B cell (primary cell): ENCODE measurements at regions not wholly inside any gene's neighbourhood (a gene's known extent, or its start where the extent isn't known, plus 50 kb on each side); places are given as distances from the start of the nearest gene placed in this dataset.

Source experiments
- ATAC-seq: fragments of 200-7000 bp; cut with Tn5 transposase; one replicate; pipeline ENCODE4 v1.10.0; 2021; ENCODE audit warnings: low read depth, mild to moderate bottlenecking, moderate number of reproducible peaks, moderate library complexity
- CTCF ChIA-PET: fragments of 350-600 bp; sonication (Branson Sonifier 250); formaldehyde crosslinking; loops from one replicate; lab custom pipeline; 2021; ENCODE audit warnings: antibody characterized with exemption, inconsistent platforms; lab: Charles Lee
- POLR2A ChIA-PET: fragments of 350-600 bp; sonication (Branson Sonifier 250); formaldehyde crosslinking; loops from one replicate; lab custom pipeline; 2021; ENCODE audit warnings: antibody characterized with exemption; lab: Charles Lee
- DNase-seq: peaks from one replicate; pipeline ENCODE4 v3.0.0; 2013
- H2AFZ ChIP-seq: 2 replicates; pipeline ENCODE4 v1.6.1; 2012; ENCODE audit warnings: mild to moderate bottlenecking, low read depth, low read length; ENCODE audit not compliant: insufficient read depth, poor library complexity, severe bottlenecking
- H3K27ac ChIP-seq, 2 donors: 1 replicate in 1 of 2; 2 replicates in 1 of 2; pipeline ENCODE4 v1.5.1; 2012 to 2013; ENCODE audit warnings: low read length in 2 of 2, mild to moderate bottlenecking in 2 of 2, moderate library complexity in 1 of 2
- H3K27me3 ChIP-seq, 4 experiments: fragments of 200-600 bp in 1 of 4; sonication (generic) in 1 of 4; replicated peaks in 1 of 4; 1 replicate in 2 of 4; 2 replicates in 2 of 4; pipeline versions ENCODE4 v1.6.1 to v1.7.0; 2013 to 2016; ENCODE audit warnings: low read length in 3 of 4, mild to moderate bottlenecking in 2 of 4, mixed read lengths in 1 of 4, moderate library complexity in 1 of 4; ENCODE audit not compliant: insufficient read depth in 4 of 4, control insufficient read depth in 3 of 4; ENCODE audit errors: control extremely low read depth in 1 of 4
- H3K36me3 ChIP-seq, 2 experiments: replicated peaks in 1 of 2; 1 replicate in 1 of 2; 2 replicates in 1 of 2; pipeline versions ENCODE4 v1.6.1 to v1.7.1; 2013; ENCODE audit warnings: low read length in 1 of 2; ENCODE audit not compliant: insufficient read depth in 2 of 2, control insufficient read depth in 1 of 2; ENCODE audit errors: control extremely low read depth in 1 of 2, extremely low read depth in 1 of 2
- H3K4me1 ChIP-seq, 2 donors: fragments of 200-600 bp in 1 of 2; sonication (generic) in 1 of 2; 1 replicate in 1 of 2; 2 replicates in 1 of 2; pipeline versions ENCODE4 v1.5.1 to v1.6.1; 2013 to 2017; ENCODE audit warnings: low read length in 2 of 2; ENCODE audit not compliant: control insufficient read depth in 2 of 2, insufficient read depth in 2 of 2
- H3K4me2 ChIP-seq: replicated peaks from 2 replicates; pipeline ENCODE3; 2012; ENCODE audit warnings: mild to moderate bottlenecking, low read depth, low read length; ENCODE audit not compliant: poor library complexity, severe bottlenecking
- H3K4me3 ChIP-seq, 5 experiments: fragments of 200-600 bp in 1 of 5; sonication (generic) in 1 of 5; 1 replicate in 3 of 5; 2 replicates in 2 of 5; pipeline versions ENCODE4 v1.5.1 to v1.7.0; 2011 to 2016; ENCODE audit warnings: low read length in 4 of 5, mild to moderate bottlenecking in 4 of 5, low read depth in 2 of 5, control low read depth in 1 of 5, moderate library complexity in 1 of 5; ENCODE audit not compliant: insufficient read depth in 1 of 5; ENCODE audit errors: control extremely low read depth in 1 of 5, extremely low read depth in 1 of 5
- H3K79me2 ChIP-seq: fragments of 200-600 bp; sonication (generic); one replicate; pipeline ENCODE4 v1.6.0; 2016; ENCODE audit warnings: low read length; ENCODE audit not compliant: control insufficient read depth, insufficient read depth
- H3K9ac ChIP-seq: fragments of 200-600 bp; sonication (generic); 2 replicates; pipeline ENCODE4 v1.6.1; 2017; ENCODE audit warnings: mild to moderate bottlenecking, low read length, moderate library complexity
- H3K9me3 ChIP-seq, 3 donors: one replicate each; pipeline versions ENCODE4 v1.6.1 to v1.7.1; 2013; ENCODE audit warnings: low read length in 2 of 3; ENCODE audit not compliant: control insufficient read depth in 2 of 3, insufficient read depth in 1 of 3; ENCODE audit errors: control extremely low read depth in 1 of 3
- H4K20me1 ChIP-seq: 2 replicates; pipeline ENCODE4 v1.6.0; 2012; ENCODE audit warnings: mild to moderate bottlenecking, low read length; ENCODE audit not compliant: insufficient read depth, control insufficient read depth, poor library complexity, severe bottlenecking
- H3K27ac Mint-ChIP-seq: one replicate; pipeline ENCODE4 v1.8.0; 2021; ENCODE audit warnings: mixed read lengths
- H3K27me3 Mint-ChIP-seq: one replicate; pipeline ENCODE4 v1.8.0; 2021; ENCODE audit warnings: mixed read lengths
- H3K4me1 Mint-ChIP-seq: one replicate; pipeline ENCODE4 v1.8.0; 2021; ENCODE audit warnings: mixed read lengths
- H3K4me3 Mint-ChIP-seq: one replicate; pipeline ENCODE4 v1.8.0; 2021; ENCODE audit warnings: mixed read lengths
- H3K9me3 Mint-ChIP-seq: one replicate; pipeline ENCODE4 v1.8.0; 2022; ENCODE audit warnings: mixed read lengths; ENCODE audit not compliant: insufficient read depth
- CTCF ChIP-seq: fragments of 200-600 bp; IDR thresholded peaks from one replicate; pipeline ENCODE4 v1.8.0; 2022; ENCODE audit warnings: antibody characterized with exemption, mild to moderate bottlenecking
- EZH2 ChIP-seq: IDR thresholded peaks from 2 replicates; pipeline ENCODE4 v1.6.1; 2012; ENCODE audit warnings: borderline replicate concordance, low read depth, mild to moderate bottlenecking, moderate library complexity, low read length; ENCODE audit not compliant: insufficient read depth, poor library complexity, severe bottlenecking
- WGBS: methylation state at CpG from one replicate; pipeline ENCODE4 v1.1.5; 2013; ENCODE audit warnings: missing lambda C conversion rate; ENCODE audit not compliant: insufficient coverage; 5-methylcytosine and 5-hydroxymethylcytosine counted together
- intact Hi-C: fragments of 100-400 bp; cut with micrococcal nuclease; formaldehyde crosslinking; loops from one replicate; pipeline ENCODE4 v1.10.0; 2022

- Mint-ChIP-seq H3K27me3 (peaks cover 33% of the 10 kb centered on the region), H3K4me3 (no peak overlapping the region), H3K9me3 (no peaks in the 10 kb centered on the region), H3K27ac (no peak overlapping the region), H3K4me1 (no peaks in the 10 kb centered on the region)
- ATAC-seq (no peak), DNase-seq (no peak)
- no peaks in the 10 kb centered on the region for H3K9me3 ChIP-seq
- CTCF ChIA-PET: interaction anchor here (1.0 kb wide), 1 partner anchor 11 kb away, joined by 3 read pairs; no protein-coding TSS in a partner anchor
- H3K4me2 ChIP-seq: no peak overlapping the region
- POLR2A ChIA-PET: no interaction called here
- no peak overlapping the region for H2AFZ ChIP-seq
- H3K36me3 ChIP-seq: no peaks in the 10 kb centered on the region
- H3K4me3 ChIP-seq: no peak overlapping the region
- no CpG with 5 or more reads among the region's 1 CpG for WGBS
- H3K4me1 ChIP-seq: no peaks in the 10 kb centered on the region
- H3K9ac ChIP-seq: no peak overlapping the region
- intact Hi-C loops: no loop called here
- H3K27me3 ChIP-seq: no peaks in the 10 kb centered on the region
- H4K20me1 ChIP-seq: no peaks in the 10 kb centered on the region
- no peaks in the 10 kb centered on the region for H3K79me2 ChIP-seq
- no peak overlapping the region for H3K27ac ChIP-seq
- no peak for TF ChIP-seq CTCF
- no peak for TF ChIP-seq EZH2
Measured at GRCh38 chr2:176681584-176682115, 412.4 kb downstream of the MTX2 start.

DNA sequence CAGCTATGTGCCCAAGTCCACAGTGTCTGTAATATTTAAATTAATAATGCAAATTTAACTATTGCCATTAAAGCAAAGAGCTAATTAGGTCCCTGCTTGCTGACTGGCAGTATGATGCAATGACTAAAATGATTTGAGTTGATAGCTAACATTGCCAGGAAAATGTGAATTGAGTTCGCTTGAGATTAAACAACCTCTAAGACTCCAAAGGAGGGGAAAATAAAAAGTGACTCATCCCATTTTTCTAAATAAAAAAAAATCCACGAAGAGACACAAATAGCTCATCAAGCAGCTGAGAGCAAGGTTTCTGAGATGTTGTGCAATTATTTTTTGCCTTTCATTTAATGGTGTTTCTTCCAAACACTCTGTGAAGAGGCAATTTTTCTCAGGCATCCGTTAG is 413.0 kb downstream of the MTX2 start:
- no peaks in the 10 kb centered on the region for H4K20me1 ChIP-seq
- no peak overlapping the region for H3K4me3 Mint-ChIP-seq
- ATAC-seq: no peak
- no peaks in the 10 kb centered on the region for H3K4me1 Mint-ChIP-seq
- no peak overlapping the region for H3K27ac ChIP-seq
- no peak overlapping the region for H3K4me2 ChIP-seq
- no peak overlapping the region for H3K4me3 ChIP-seq
- no peaks in the 10 kb centered on the region for H3K9me3 ChIP-seq
- ChIA-PET POLR2A (no interaction called here), CTCF (interaction anchor here (1.0 kb wide), 1 partner anchor 11 kb away, joined by 3 read pairs; no protein-coding TSS in a partner anchor)
- DNase-seq: no peak
- no peak overlapping the region for H3K9ac ChIP-seq
- WGBS: no CpG with 5 or more reads among the region's 3 CpGs
- no peaks in the 10 kb centered on the region for H3K79me2 ChIP-seq
- H3K36me3 ChIP-seq: no peaks in the 10 kb centered on the region
- H3K4me1 ChIP-seq: no peaks in the 10 kb centered on the region
- intact Hi-C loops: no loop called here
- H3K27me3 Mint-ChIP-seq: peaks cover 33% of the 10 kb centered on the region
- H3K9me3 Mint-ChIP-seq: no peaks in the 10 kb centered on the region
- H2AFZ ChIP-seq: no peak overlapping the region
- TF ChIP-seq EZH2: no peak
- H3K27ac Mint-ChIP-seq: no peak overlapping the region
- H3K27me3 ChIP-seq: no peaks in the 10 kb centered on the region
